Smooth muscle cell (in vitro differentiated cells): ENCODE measurements at regions not wholly inside any gene's neighbourhood (a gene's known extent, or its start where the extent isn't known, plus 50 kb on each side); places are given as distances from the start of the nearest gene placed in this dataset.
"Not testable (repeated sequence)": the region's sequence is repeated elsewhere in the genome, so short reads cannot be mapped to it uniquely, and the experiment has no call there.

ENCODE experiments used
- DNase-seq: peaks from one replicate; lab custom pipeline; 2025; ENCODE audit not compliant: unreplicated experiment; lab: John Stamatoyannopoulos, UW
- H2AFZ ChIP-seq: fragments of 200-600 bp; sonication (generic); 2 replicates; pipeline ENCODE4 v1.6.0; 2016; ENCODE audit warnings: antibody characterized with exemption, low read depth, mild to moderate bottlenecking
- H3F3A ChIP-seq: fragments of 200-600 bp; sonication (generic); 2 replicates; pipeline ENCODE4 v1.6.0; 2017; ENCODE audit warnings: antibody characterized with exemption, low read depth
- H3K27ac ChIP-seq: fragments of 200-600 bp; sonication (generic); 2 replicates; pipeline ENCODE4 v1.5.1; 2016; ENCODE audit warnings: low read depth, mild to moderate bottlenecking
- H3K27me3 ChIP-seq: fragments of 200-600 bp; sonication (generic); 2 replicates; pipeline ENCODE4 v1.6.1; 2016; ENCODE audit warnings: low read depth, mild to moderate bottlenecking
- H3K36me3 ChIP-seq: fragments of 200-600 bp; sonication (generic); 2 replicates; pipeline ENCODE4 v1.5.1; 2016; ENCODE audit warnings: low read depth
- H3K4me1 ChIP-seq: fragments of 200-600 bp; sonication (generic); 2 replicates; pipeline ENCODE4 v1.5.1; 2016; ENCODE audit warnings: low read depth
- H3K4me2 ChIP-seq: fragments of 200-600 bp; sonication (generic); 2 replicates; pipeline ENCODE4 v1.6.0; 2016; ENCODE audit warnings: mild to moderate bottlenecking
- H3K4me3 ChIP-seq: fragments of 200-600 bp; sonication (generic); 2 replicates; pipeline ENCODE4 v1.5.1; 2016; ENCODE audit warnings: mild to moderate bottlenecking
- H3K79me2 ChIP-seq: fragments of 200-600 bp; sonication (generic); 2 replicates; pipeline ENCODE4 v1.6.0; 2016; ENCODE audit warnings: low read depth, mild to moderate bottlenecking
- H3K9ac ChIP-seq: fragments of 200-600 bp; sonication (generic); 2 replicates; pipeline ENCODE4 v1.6.0; 2016; ENCODE audit warnings: low read depth
- H3K9me3 ChIP-seq: fragments of 200-600 bp; sonication (generic); replicated peaks from 2 replicates; pipeline ENCODE4 v1.5.1; 2016; ENCODE audit warnings: low read depth
- H4K20me1 ChIP-seq: fragments of 200-600 bp; sonication (generic); 2 replicates; pipeline ENCODE4 v1.6.0; 2016; ENCODE audit warnings: low read depth
- WGBS: methylation state at CpG from one replicate; pipeline ENCODE4 v1.1.7; 2016; ENCODE audit warnings: low lambda C conversion rate; 5-methylcytosine and 5-hydroxymethylcytosine counted together
- TF ChIP-seq, protein P1 (sequence below): fragments of 200-600 bp; sonication (generic); IDR thresholded peaks from 2 replicates; pipeline ENCODE4 v1.5.1; 2017; ENCODE audit warnings: borderline replicate concordance, mild to moderate bottlenecking, antibody characterized with exemption; ENCODE audit not compliant: insufficient read depth, poor library complexity, severe bottlenecking

DNA sequence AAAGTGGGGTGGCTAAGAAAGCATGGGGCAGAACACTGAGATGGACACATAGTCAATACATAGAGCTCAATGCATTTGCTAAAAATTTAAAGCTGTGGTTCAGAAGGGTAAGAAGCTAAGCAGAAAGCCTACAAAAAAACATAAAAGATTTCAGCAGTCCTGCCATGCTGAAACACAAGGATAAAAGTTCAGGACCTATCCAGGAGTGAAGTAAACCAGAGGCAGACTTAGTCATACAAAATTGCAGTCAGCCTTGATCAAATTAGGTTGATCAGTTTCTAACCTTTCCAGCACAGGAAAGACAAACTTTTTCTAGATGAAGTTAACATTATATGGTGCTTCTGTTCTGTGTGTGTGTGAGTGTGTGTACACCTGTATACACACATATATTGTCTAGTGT is 120.8 kb upstream of the RBMS1 start:
- no peaks in the 10 kb centered on the region for H3F3A ChIP-seq
- H3K27me3 ChIP-seq, result no peaks in the 10 kb centered on the region
- no peak overlapping the region for H3K4me2 ChIP-seq
- no peak overlapping the region for H3K27ac ChIP-seq
- no peak overlapping the region for H2AFZ ChIP-seq
- no peaks in the 10 kb centered on the region for H3K4me1 ChIP-seq
- H3K9me3 ChIP-seq, result peaks cover 5% of the 10 kb centered on the region
- TF ChIP-seq, protein P1, sequence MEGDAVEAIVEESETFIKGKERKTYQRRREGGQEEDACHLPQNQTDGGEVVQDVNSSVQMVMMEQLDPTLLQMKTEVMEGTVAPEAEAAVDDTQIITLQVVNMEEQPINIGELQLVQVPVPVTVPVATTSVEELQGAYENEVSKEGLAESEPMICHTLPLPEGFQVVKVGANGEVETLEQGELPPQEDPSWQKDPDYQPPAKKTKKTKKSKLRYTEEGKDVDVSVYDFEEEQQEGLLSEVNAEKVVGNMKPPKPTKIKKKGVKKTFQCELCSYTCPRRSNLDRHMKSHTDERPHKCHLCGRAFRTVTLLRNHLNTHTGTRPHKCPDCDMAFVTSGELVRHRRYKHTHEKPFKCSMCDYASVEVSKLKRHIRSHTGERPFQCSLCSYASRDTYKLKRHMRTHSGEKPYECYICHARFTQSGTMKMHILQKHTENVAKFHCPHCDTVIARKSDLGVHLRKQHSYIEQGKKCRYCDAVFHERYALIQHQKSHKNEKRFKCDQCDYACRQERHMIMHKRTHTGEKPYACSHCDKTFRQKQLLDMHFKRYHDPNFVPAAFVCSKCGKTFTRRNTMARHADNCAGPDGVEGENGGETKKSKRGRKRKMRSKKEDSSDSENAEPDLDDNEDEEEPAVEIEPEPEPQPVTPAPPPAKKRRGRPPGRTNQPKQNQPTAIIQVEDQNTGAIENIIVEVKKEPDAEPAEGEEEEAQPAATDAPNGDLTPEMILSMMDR, result no peak
- H3K9ac ChIP-seq, result no peak overlapping the region
- DNase-seq, result no peak
- H4K20me1 ChIP-seq, result no peaks in the 10 kb centered on the region
- no peak overlapping the region for H3K4me3 ChIP-seq
- no peaks in the 10 kb centered on the region for H3K79me2 ChIP-seq
- H3K36me3 ChIP-seq, result no peaks in the 10 kb centered on the region

DNA sequence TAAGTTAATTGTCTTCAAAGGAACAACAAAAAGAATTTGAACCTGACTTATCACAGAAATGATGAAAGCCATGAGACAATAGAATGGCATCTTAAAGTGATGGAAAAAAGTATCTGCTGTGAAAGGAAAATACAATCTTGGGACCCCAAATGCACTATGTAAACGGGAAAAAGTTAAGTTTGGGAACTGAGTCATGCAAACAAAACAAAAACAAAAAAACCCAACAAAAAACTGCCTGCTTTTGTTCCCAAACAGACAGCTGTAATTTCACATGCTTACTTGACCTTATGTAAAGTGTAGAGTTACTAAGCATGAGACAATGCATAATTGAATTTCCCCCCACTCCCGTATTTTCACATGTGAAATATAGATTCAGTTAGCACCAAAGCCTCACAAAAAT is 122.1 kb upstream of the RBMS1 start:
- no peak overlapping the region for H3K4me2 ChIP-seq
- H2AFZ ChIP-seq, result no peak overlapping the region
- H3K9me3 ChIP-seq, result peaks cover 5% of the 10 kb centered on the region
- H3K4me1 ChIP-seq, result no peaks in the 10 kb centered on the region
- no peaks in the 10 kb centered on the region for H4K20me1 ChIP-seq
- WGBS, result 81% methylated on average over 2 of the region's 2 CpGs
- TF ChIP-seq, protein P1, result no peak
- no peak overlapping the region for H3K9ac ChIP-seq
- no peaks in the 10 kb centered on the region for H3K27me3 ChIP-seq
- H3K79me2 ChIP-seq, result no peaks in the 10 kb centered on the region
- no peaks in the 10 kb centered on the region for H3F3A ChIP-seq
- no peak overlapping the region for H3K4me3 ChIP-seq
- H3K36me3 ChIP-seq, result no peaks in the 10 kb centered on the region
- DNase-seq, result no peak
- no peak overlapping the region for H3K27ac ChIP-seq

GRCh38 chr2:160616149-160616548 is 122.5 kb upstream of the RBMS1 start:
- Histone ChIP-seq H3K27ac (no peak overlapping the region), H2AFZ (no peak overlapping the region), H3F3A (no peaks in the 10 kb centered on the region), H3K4me3 (no peak overlapping the region), H3K4me2 (no peak overlapping the region), H3K27me3 (no peaks in the 10 kb centered on the region), H3K36me3 (no peaks in the 10 kb centered on the region), H3K4me1 (no peaks in the 10 kb centered on the region), H3K9ac (no peak overlapping the region), H3K79me2 (no peaks in the 10 kb centered on the region), H3K9me3 (peaks cover 5% of the 10 kb centered on the region), H4K20me1 (no peaks in the 10 kb centered on the region)
- TF ChIP-seq, protein P1, result no peak
- 94% methylated on average over 2 of the region's 2 CpGs for WGBS
- DNase-seq, result no peak

- H3K4me1 ChIP-seq, result no peaks in the 10 kb centered on the region
- no peaks in the 10 kb centered on the region for H3F3A ChIP-seq
- no peak overlapping the region for H2AFZ ChIP-seq
- H3K9me3 ChIP-seq, result no peaks in the 10 kb centered on the region
- DNase-seq, result no peak
- no peak overlapping the region for H3K27ac ChIP-seq
- H4K20me1 ChIP-seq, result no peaks in the 10 kb centered on the region
- H3K9ac ChIP-seq, result no peak overlapping the region
- H3K4me3 ChIP-seq, result no peak overlapping the region
- H3K79me2 ChIP-seq, result no peaks in the 10 kb centered on the region
- TF ChIP-seq, protein P1, result no peak
- no peaks in the 10 kb centered on the region for H3K36me3 ChIP-seq
- no peaks in the 10 kb centered on the region for H3K27me3 ChIP-seq
- H3K4me2 ChIP-seq, result no peak overlapping the region
- 68% methylated on average over 1 of the region's 1 CpG for WGBS
Observed at GRCh38 chr2:160621748-160622147, 128.1 kb upstream of the RBMS1 start.

- not testable (repeated sequence) for H3F3A ChIP-seq, H3K27me3 ChIP-seq, H3K4me2 ChIP-seq, H3K4me1 ChIP-seq, H3K9me3 ChIP-seq, H3K79me2 ChIP-seq, DNase-seq, H3K9ac ChIP-seq, H2AFZ ChIP-seq, H3K27ac ChIP-seq, H3K4me3 ChIP-seq, H3K36me3 ChIP-seq, H4K20me1 ChIP-seq
- 93% methylated on average over 13 of the region's 13 CpGs for WGBS
Observed at GRCh38 chr2:160628020-160628637, 134.5 kb upstream of the RBMS1 start.
